DMS 273 treated with DMSO at 0.1 percent for 48 hours (cell line): ENCODE measurements at regions not wholly inside any gene's neighbourhood (a gene's known extent, or its start where the extent isn't known, plus 50 kb on each side); places are given as distances from the start of the nearest gene placed in this dataset.
"Not testable (repeated sequence)": the region's sequence is repeated elsewhere in the genome, so short reads cannot be mapped to it uniquely, and the experiment has no call there.

Source experiments
- DNase-seq: peaks from one replicate; lab custom pipeline; 2025; lab: John Stamatoyannopoulos, UW

DNA sequence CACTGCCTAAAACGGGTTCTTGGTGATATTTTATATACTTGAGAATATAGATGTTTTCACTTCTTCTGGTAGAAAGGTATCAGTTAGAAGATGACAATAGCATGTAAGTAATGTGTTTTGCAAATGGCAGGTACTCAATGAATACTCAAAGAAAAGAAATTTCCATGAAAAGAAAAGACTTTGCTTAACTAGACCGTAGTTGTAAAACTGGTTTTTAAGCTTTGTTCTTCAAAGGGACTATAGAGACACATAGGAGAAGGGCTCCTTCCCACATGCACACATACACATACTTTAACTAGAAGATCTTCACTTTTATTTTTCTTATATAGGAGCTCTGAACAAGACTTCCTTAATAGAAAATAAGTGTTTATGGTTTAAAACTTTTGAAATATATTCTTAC lies 215.3 kb upstream of the RND3 start:
- DNase-seq: no peak

DNA sequence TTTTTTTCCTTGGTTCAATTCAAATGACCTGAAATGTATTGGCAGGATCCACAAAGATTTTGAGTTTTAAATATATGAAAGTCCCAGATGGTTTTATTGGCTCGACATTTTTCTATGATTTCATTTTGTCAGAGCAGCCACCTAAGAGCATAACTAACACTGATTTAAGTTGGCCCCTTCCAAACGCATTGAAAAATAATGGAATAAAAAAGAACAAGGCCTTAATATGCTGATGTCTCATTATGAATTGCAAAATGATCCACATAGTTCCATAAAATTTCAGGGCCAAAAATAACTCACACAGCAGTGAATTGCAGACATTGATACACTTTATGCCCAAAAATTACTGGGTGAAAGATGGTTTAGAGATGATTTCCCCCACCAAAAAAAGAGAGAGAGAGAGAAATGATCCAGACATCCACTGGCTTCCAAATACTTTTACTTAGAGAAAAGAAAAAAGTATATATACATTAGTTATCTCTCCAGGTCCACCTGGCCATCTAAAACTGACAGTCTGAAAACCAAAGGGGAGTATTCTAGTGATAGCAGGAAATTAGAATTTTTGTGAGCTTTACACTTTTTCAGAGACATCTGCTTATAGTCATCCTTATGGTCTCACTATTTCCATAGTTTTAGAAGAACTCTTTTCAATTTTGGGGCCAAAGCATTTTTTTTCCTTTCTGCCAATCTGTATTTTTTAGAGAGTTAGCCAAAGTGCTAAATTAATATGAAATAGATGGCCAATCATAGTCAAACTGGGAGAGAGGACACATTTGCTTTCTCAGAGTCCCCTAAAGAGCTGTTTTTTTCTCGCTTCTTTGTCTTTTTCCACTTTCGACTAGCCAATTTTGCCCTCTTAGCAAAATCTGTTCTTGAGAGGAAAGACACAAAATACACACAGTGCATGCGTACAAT lies 213.5 kb upstream of the RND3 start:
- DNase-seq: no peak

- no peak for DNase-seq
Observed at GRCh38 chr2:150699218-150699617, 211.8 kb upstream of the RND3 start.

- no peak for DNase-seq
Observed at GRCh38 chr2:150698016-150698661, 210.7 kb upstream of the RND3 start.

GRCh38 chr2:150697596-150697995 lies 210.1 kb upstream of the RND3 start:
- no peak for DNase-seq

DNA sequence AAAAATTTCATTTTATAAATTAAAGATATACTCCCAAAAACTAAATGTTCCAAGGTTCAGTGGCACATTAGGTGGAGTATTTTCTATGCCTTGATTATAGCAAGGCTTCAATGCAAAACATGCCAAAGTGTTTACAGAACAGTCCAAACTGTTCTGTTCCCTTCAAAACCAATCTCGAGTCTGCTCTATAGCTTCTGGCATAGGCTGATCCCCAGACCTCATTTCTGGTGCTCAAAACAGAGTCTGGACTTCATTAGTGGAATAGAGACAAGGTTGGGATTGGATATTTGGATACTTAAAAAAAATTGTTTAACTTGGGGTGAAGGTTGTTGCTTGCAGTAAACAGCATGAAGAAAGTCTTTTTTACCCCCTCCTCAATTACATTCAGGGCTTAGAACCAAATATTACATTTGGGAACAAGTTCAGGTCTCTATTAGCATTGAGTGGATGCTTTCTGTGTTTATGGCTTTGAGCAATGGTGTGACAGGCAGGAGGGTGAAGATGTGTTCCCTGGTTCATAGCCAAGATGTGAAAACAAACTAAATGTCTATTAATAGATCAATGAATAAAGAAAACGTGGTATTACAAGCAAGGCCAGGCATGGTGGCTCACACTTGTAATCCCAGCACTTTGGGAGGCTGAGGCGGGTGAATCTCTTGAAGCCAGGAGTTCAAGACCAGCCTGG lies 208.1 kb upstream of the RND3 start:
- no peak for DNase-seq

DNA sequence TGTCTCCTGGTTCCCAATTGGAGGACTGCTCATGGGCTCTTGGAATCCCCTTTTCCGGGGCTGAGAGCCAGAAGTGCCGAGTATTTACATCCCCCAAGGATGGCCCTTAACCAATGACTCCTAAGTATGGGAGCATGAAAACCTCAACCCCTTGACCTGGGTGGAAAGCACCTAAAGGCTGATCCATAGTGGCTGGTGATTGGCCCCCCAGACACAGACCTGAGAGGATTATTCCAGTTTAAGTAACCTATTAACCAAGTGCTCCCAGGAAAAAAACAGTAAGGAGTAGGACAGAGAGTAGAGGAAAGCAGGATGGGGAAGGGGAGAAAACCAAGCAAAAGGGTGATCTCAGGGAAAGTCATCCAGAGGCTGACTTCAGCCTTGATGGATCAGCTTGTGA lies 206.1 kb upstream of the RND3 start:
- no peak for DNase-seq

- no peak for DNase-seq
Observed at GRCh38 chr2:150690870-150691269, 203.4 kb upstream of the RND3 start.

GRCh38 chr2:150690261-150690660 lies 202.8 kb upstream of the RND3 start:
- DNase-seq: no peak

DNA sequence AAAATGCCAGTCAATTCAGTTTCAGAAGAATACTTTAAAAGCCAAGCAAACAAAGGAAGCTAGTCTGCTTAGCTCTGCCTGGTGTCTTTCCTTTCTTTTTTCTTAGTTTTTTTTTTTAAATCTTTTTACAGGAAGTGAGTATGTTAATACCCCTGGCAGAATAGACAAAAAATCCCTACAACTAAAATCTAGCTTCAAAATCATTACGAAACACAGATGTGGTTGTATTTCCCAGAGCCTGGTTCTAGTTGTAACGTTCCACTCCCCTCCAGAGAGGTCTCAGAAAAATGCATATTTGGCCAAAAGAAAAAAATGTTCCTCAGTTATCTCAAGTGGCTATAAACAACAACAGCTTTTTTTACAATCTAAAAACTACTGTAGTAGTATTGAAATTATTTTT lies 202.1 kb upstream of the RND3 start:
- no peak for DNase-seq

DNA sequence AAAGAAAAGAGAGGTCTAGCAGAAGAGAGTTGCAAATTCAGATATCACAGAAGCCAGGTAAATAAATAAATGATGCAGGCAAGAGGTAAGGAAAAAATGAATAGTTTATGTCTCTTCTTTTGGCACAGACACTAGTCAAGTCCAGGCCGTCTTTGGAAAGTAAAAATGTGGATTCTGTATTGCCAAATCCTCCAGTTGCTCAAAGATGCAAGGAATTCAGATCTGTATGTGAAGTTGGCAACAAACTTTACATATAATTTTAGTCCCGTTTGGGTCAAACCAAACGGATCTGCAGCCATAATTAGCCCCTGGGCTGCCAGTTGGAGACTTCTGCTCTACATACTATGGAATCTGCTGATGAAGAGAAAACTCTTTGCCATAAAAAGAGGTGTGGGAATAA lies 200.5 kb upstream of the RND3 start:
- DNase-seq: no peak

- no peak for DNase-seq
Observed at GRCh38 chr2:150686391-150686790, 198.9 kb upstream of the RND3 start.

DNA sequence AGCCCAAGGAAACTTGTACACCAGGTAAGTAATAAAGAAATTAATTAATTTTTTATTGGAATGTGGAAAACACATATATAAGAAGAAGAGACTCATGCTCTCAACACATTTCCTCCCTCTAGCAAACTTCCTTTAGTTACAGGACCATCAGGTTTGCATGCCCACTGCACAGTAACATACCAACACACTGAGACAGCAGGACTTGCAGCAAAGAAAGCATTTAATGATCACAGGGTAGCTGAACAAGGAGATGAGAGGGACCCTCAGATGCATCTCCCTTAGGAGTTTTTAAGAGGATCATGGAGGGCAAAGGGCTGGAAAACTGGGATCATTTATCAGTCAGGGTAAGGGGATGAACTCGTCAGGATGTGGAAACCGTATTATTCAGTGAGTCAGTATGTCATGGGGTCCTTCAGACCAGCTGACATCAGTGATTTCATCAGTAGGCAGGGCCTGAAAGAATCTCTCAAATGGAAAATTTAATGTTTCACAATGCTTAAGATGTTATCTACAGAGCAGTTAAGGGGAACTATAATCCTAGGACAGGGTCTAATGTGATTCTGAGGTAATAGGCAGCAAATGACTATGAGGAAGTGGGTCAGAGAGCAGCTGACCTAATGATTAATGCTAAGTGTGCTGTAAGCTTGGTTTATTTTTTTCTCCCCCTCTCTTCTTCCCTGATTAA lies 193.8 kb upstream of the RND3 start:
- no peak for DNase-seq

DNA sequence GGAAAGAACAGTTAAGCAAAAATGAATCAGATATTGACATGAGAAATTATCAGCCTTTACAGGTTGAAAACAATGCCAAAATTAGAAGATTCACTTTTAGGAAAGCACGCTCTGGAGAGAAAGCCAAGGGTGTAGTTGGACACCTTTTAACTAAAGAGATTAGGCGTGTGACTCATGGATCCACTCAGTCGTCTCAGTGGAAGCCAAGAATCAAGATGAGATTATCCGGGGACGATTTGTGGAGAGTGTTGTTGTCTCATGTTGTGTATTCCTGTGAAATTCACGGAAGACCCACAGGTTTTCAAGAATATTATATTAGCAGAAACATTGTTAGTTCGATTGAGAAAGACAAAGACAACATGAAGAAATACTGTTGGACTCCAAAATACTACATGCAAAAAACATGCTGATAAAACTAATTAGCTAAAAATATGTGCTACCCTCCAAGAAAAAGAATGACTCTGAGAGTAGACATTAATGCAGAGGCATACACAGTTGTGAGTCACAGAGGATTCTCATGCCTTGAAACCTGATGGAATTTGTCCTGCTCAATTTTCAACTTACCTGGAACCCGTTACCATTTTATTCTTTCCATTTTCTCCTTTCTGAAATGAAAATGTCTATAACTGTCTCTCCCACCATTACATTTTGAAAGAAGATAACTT lies 192.1 kb upstream of the RND3 start:
- DNase-seq: no peak

DNA sequence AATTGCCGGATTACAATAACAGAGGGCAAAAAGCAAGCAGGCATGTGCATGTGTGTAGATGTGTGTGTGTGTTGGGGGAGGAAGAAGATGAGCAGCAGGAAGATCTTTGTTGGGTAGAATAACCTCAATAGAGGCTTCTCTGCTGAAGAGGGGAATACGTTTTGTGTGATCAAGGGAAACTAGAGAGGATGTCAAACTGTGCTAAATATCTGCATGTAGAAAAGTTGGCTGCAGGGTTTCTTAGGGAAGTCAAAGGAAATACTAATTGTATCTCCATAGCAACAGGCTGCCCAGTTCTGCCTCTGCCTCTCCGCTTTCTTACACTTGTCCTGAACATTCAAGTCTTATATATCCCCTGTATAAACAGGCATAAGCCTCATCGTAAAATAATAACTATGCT lies 190.1 kb upstream of the RND3 start:
- DNase-seq: no peak

DNA sequence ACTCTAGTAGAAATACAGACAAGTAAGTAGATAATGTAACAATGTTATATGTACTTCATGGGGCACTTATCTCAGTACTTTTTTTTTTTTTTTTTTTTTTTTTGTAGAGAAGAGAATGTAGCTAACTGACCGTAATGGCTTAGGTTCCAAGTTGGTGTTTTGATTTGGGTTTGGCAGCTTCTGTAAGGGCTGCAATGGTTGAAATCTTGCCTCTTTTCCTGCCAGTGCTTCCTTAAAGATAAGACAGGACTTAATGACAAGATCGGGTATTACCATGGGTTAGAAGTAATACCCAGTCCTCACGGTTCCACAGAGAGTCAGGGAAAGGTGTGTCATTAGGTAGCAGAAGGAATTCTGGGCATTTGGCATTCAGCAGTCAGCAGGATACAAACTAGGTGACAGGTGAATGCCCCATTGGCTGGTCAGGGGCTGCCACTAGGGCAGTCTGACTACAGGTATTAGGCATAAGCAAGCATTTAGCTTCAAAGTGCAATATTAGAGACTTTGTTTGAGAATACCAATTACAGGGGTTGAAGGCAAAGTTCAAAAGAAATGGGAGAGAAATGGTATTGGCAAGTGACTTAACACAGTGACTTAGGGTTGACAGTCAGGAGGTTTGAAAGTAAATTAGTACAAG lies 189.4 kb upstream of the RND3 start:
- DNase-seq: no peak

DNA sequence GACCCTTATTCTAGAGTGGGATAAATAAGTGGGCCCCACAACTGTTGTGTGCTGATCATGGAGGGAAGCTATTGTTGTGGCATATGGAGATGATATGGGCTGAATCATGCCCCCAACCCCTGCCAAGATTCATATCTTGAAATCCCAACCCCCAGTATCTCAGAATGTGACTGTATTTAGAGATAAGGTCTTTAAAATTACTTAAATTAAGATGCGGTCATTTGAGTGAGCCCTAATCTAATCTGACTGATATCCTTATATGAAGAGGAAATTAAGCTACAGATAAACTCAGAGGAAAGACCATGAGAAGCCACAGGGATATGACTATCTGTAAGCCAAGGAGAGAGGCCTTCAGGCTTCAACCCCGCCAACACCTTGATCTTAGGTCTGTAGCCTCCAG lies 188.3 kb upstream of the RND3 start:
- no peak for DNase-seq

DNA sequence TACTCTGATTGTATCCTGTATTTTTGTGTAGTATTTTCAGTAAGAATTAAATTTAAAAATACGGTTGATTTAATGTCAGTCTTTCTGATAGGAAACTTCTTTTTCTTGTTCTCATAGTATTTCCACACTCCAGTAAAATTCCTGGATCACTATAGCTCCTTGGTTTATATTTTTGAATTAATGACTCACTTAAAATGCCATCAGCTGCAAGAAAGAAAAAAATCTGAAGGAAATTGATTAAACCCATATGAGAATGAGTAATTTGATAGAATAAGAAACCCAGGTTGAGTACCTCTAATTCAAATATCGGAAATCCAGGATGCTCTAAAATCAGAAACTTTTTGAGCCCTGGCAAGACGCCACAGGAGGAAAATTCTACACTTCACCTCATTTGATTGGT lies 186.8 kb upstream of the RND3 start:
- no peak for DNase-seq

GRCh38 chr2:150672311-150672710 lies 184.8 kb upstream of the RND3 start:
- DNase-seq: no peak

DNA sequence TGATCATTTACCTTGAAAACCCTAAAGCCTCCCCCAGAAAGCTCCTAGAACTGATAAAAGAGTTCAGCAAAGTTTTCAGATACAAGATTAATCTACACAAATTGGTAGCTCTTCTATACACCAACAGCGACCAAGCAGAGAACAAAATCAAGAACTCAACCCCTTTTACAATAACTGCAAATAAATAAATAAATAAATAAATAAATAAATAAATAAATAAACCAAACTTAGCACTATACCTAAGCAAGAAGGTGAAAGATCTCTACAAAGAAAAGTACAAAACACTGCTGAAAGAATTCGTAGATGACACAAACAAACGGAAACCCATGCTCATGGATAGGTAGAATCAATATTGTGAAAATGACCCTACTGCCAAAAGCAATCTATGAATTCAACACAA lies 182.0 kb upstream of the RND3 start:
- DNase-seq: no peak

DNA sequence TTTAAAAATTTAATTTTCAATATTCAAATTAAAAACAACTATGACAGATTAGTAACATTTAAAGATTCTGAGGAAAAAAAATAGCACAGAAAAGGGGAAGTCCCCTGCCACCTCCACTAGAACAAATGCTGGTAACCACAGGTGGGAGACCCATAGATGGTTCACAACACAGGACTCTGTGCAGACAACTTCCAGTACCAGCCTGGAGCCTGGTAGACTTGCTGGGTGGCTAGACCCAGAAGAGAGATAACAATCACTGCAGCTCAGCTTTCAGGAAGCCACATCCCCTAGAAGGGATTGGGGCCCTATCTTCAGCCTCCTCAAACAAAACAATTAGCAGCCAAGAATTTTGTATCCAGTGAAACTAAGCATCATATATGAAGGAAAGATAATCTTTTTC lies 179.6 kb upstream of the RND3 start:
- DNase-seq: not testable (repeated sequence)
